ENCODE measurements at regions not wholly inside any gene's neighbourhood (a gene's known extent, or its start where the extent isn't known, plus 50 kb on each side); places are given as distances from the start of the nearest gene placed in this dataset.
A peak's percentile ranks its signal among the peaks of the same experiment; 100 is the strongest.

GRCh38 chr2:151051574-151052220, 210.0 kb downstream of the RBM43 start:
- Mint-ChIP-seq H3K27me3 (ENCODE audit: unreplicated experiment) (peaks cover 2% of the 10 kb centered on the region), H3K4me1 (ENCODE audit: low read depth, unreplicated experiment) (peaks cover 7% of the 10 kb centered on the region), H3K27ac (ENCODE audit: unreplicated experiment) (no peak overlapping the region), H3K9me3 (ENCODE audit: unreplicated experiment) (no peaks in the 10 kb centered on the region), H3K4me3 (ENCODE audit: unreplicated experiment) (no peak overlapping the region), H3K36me3 (ENCODE audit: unreplicated experiment) (no peaks in the 10 kb centered on the region)
- no peak for DNase-seq
- peak; percentile 81 for TF ChIP-seq CTCF (IDR thresholded peaks at IDR 0.05; ENCODE audit: partially characterized antibody, unreplicated experiment)

DNA sequence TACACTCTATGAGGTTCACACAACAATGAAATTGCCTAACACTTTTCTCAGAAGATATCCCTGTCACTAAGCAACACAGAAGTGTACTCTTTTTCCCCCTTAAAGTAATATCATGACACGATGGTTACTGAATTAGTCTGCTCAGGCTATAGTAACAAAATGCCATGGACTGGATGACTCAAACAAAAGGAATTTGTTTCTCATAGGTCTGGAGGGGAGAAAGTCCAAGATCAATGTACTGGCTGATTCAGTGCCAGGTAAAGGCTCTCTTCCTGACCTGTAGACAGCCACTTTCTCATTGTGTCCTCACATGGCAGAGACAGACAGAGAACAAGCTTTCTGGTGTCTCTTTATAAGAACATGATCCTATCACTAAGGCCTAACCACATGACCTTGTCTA, 211.9 kb downstream of the RBM43 start:
- Mint-ChIP-seq H3K27me3 (ENCODE audit: unreplicated experiment) (peaks cover 2% of the 10 kb centered on the region), H3K4me3 (ENCODE audit: unreplicated experiment) (no peak overlapping the region), H3K4me1 (ENCODE audit: low read depth, unreplicated experiment) (peaks cover 4% of the 10 kb centered on the region), H3K27ac (ENCODE audit: unreplicated experiment) (no peak overlapping the region), H3K36me3 (ENCODE audit: unreplicated experiment) (no peaks in the 10 kb centered on the region), H3K9me3 (ENCODE audit: unreplicated experiment) (no peaks in the 10 kb centered on the region)
- DNase-seq: no peak
- TF ChIP-seq CTCF (IDR thresholded peaks at IDR 0.05; ENCODE audit: partially characterized antibody, unreplicated experiment): no peak

DNA sequence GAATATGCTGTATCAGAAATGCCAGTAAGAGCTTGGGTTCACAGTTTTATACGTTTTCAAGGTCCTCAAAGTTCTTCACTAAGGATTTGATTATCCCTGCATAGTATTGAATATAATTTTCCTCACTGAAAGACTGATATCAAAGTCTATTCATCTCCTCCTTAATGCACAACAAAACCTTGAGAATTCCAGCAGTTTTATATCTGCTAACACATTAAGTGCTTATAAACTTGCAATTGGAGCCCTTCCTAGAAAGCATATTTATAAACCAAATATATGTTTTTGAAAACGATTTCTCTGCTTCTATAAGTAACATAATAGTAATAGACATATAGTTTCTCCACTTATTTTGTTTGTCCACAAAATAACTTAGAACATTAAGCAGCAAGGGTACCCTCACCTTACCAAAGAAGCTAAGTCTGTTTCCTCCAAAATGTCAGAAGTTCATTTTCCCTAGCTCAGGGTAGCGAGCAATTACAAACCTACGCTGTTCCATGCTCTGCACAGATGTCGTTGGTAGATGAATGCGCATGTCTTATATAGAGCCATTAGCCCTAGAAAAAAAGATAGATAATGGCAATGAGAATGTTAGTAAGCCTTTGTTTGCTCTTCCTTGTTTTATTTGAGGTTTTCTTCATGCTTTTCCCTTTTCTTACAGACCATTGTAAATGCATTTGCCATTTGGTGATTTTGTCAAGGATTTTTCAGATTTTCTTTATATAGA, 213.2 kb downstream of the RBM43 start:
- Mint-ChIP-seq H3K9me3 (ENCODE audit: unreplicated experiment) (no peaks in the 10 kb centered on the region), H3K36me3 (ENCODE audit: unreplicated experiment) (no peaks in the 10 kb centered on the region), H3K27me3 (ENCODE audit: unreplicated experiment) (peaks cover 2% of the 10 kb centered on the region), H3K4me3 (ENCODE audit: unreplicated experiment) (no peak overlapping the region), H3K27ac (ENCODE audit: unreplicated experiment) (no peak overlapping the region), H3K4me1 (ENCODE audit: low read depth, unreplicated experiment) (peaks cover 6% of the 10 kb centered on the region)
- no peak for TF ChIP-seq CTCF (IDR thresholded peaks at IDR 0.05; ENCODE audit: partially characterized antibody, unreplicated experiment)
- DNase-seq: no peak

- Mint-ChIP-seq H3K27ac (ENCODE audit: unreplicated experiment) (no peak overlapping the region), H3K27me3 (ENCODE audit: unreplicated experiment) (no peaks in the 10 kb centered on the region), H3K9me3 (ENCODE audit: unreplicated experiment) (no peaks in the 10 kb centered on the region), H3K36me3 (ENCODE audit: unreplicated experiment) (no peaks in the 10 kb centered on the region), H3K4me3 (ENCODE audit: unreplicated experiment) (no peak overlapping the region), H3K4me1 (ENCODE audit: low read depth, unreplicated experiment) (peaks cover 4% of the 10 kb centered on the region)
- no peak for DNase-seq
- no peak for TF ChIP-seq CTCF (IDR thresholded peaks at IDR 0.05; ENCODE audit: partially characterized antibody, unreplicated experiment)
These were observed 218.2 kb downstream of the RBM43 start for GRCh38 chr2:151043484-151043883.

GRCh38 chr2:151042964-151043363, 218.7 kb downstream of the RBM43 start:
- no peaks in the 10 kb centered on the region for H3K27me3 Mint-ChIP-seq (ENCODE audit: unreplicated experiment)
- no peaks in the 10 kb centered on the region for H3K36me3 Mint-ChIP-seq (ENCODE audit: unreplicated experiment)
- H3K4me1 Mint-ChIP-seq (ENCODE audit: low read depth, unreplicated experiment): peaks cover 4% of the 10 kb centered on the region
- TF ChIP-seq CTCF (IDR thresholded peaks at IDR 0.05; ENCODE audit: partially characterized antibody, unreplicated experiment): no peak
- H3K27ac Mint-ChIP-seq (ENCODE audit: unreplicated experiment): no peak overlapping the region
- no peak overlapping the region for H3K4me3 Mint-ChIP-seq (ENCODE audit: unreplicated experiment)
- H3K9me3 Mint-ChIP-seq (ENCODE audit: unreplicated experiment): no peaks in the 10 kb centered on the region
- no peak for DNase-seq

Measured in glutamatergic neuron (in vitro differentiated cells).